Adrenal gland (tissue), 9 donors: ENCODE measurements at regions not wholly inside any gene's neighbourhood (a gene's known extent, or its start where the extent isn't known, plus 50 kb on each side); places are given as distances from the start of the nearest gene placed in this dataset.

Source experiments
- DNase-seq, 7 donors: peaks; one replicate each; pipeline ENCODE4 v3.0.0-alpha.2; 2019 to 2020
- H3K27ac ChIP-seq, 5 donors: fragments of 200-600 bp; sonication (generic) in 4 of 5; 1 replicate in 3 of 5; 2 replicates in 2 of 5; pipeline versions ENCODE4 v1.5.1 to v1.8.0; 2016 to 2020; ENCODE audit warnings: mild to moderate bottlenecking in 1 of 5
- H3K27me3 ChIP-seq: fragments of 200-600 bp; 2 replicates; pipeline ENCODE4 v1.8.0; 2021
- H3K36me3 ChIP-seq, 2 donors: fragments of 200-600 bp; replicated peaks in 1 of 2; 1 replicate in 1 of 2; 2 replicates in 1 of 2; pipeline versions ENCODE4 v1.5.1 to v1.8.0; 2018 to 2022
- H3K4me1 ChIP-seq, 2 donors: fragments of 200-600 bp; replicated peaks in 1 of 2; 1 replicate in 1 of 2; 2 replicates in 1 of 2; pipeline versions ENCODE4 v1.5.1 to v1.8.0; 2018 to 2021
- H3K4me3 ChIP-seq, 4 donors: fragments of 200-600 bp; sonication (generic) in 3 of 4; one replicate each; pipeline ENCODE4 v1.5.1; 2016 to 2018
- H3K9me3 ChIP-seq, 3 donors: fragments of 200-600 bp; sonication (generic) in 1 of 3; replicated peaks in 1 of 3; 1 replicate in 2 of 3; 2 replicates in 1 of 3; pipeline versions ENCODE4 v1.5.1 to v1.8.0; 2016 to 2021
- POLR2A ChIP-seq, 2 donors: fragments of 450-650 bp; IDR thresholded peaks; one replicate each; pipeline ENCODE4 v1.6.1; 2017; ENCODE audit warnings: antibody characterized with exemption in 2 of 2, mild to moderate bottlenecking in 2 of 2, moderate library complexity in 1 of 2
- WGBS, 4 donors: extraction: QIAGEN DNeasy Blood & Tissue Kit in 2 of 4; methylation state at CpG; one replicate each; pipeline versions ENCODE4 v1.1.5 to v1.1.7; 2013 to 2017; 5-methylcytosine and 5-hydroxymethylcytosine counted together
- intact Hi-C, 2 donors: fragments of 100-400 bp; cut with DNase I; formaldehyde crosslinking; loops; one replicate each; pipeline versions ENCODE4 v1.14.1 to v1.15.0; 2022 to 2023
- TF ChIP-seq, protein P1 (sequence below), 6 experiments: fragments of 450-650 bp in 4 of 6; fragments of 200-600 bp in 2 of 6; sonication (generic) in 1 of 6; IDR thresholded peaks; 1 replicate in 5 of 6; 2 replicates in 1 of 6; pipeline versions ENCODE4 v1.5.1 to v1.8.0; 2016 to 2021; ENCODE audit warnings: antibody characterized with exemption in 6 of 6, mild to moderate bottlenecking in 2 of 6, moderate library complexity in 1 of 6
- donor health status: healthy with polysubstance abuse.
- donor health status: Bipolar disorder and iron deficiency.
- donor health status: DM: yes; HTN: yes; CAD: no.
- donor health status: DM: no; HTN: no; CAD: no.
- donor health status: DM: no; HTN: no; CAD: no.

DNA sequence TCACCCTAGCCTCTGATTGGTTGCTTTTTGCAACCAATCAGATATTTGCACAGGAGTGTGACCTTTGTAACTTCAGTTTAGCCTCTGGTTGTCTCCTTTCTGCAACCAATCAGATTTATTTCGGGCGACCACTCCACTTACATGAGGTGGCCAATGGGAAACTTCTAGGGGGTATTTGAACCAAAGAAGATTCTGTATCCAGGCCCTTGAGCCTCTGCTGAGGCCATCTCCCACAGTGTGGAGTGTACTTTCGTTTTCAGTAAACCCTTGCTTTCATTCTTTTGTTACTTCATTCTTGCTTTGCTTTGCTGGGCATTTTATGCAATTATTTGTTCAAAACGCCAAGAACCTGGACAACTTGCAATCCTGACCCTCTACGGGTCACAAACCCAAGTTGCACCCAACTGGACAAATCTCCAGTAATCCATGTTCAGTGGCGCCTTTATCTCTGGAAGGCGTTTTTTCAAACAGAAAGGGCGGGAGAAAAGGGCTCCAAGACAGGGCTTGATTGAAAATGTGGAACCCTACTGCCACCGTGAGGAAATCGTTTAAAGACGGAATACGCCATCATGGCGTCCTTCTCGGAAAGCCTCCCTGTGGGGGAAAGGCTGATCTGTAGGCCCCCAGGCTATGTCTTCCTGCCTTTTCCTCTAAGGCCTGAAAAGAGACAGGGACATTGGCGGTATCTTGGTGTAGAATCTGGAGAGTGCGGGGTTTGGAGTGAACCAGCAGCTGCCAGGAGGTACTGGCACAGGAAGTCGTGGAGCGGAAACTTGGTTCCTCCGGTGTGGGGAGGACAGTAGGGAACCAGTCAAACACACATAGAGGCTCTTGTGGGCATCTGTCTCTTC is 184.6 kb downstream of the OR13H1 start:
- intact Hi-C loops = no loop called here
- no peaks in the 10 kb centered on the region for H3K36me3 ChIP-seq
- peak overlapping the region in 3 of 5 donors; percentile 84 to 93 (median 93) for H3K27ac ChIP-seq
- TF ChIP-seq, protein P1, sequence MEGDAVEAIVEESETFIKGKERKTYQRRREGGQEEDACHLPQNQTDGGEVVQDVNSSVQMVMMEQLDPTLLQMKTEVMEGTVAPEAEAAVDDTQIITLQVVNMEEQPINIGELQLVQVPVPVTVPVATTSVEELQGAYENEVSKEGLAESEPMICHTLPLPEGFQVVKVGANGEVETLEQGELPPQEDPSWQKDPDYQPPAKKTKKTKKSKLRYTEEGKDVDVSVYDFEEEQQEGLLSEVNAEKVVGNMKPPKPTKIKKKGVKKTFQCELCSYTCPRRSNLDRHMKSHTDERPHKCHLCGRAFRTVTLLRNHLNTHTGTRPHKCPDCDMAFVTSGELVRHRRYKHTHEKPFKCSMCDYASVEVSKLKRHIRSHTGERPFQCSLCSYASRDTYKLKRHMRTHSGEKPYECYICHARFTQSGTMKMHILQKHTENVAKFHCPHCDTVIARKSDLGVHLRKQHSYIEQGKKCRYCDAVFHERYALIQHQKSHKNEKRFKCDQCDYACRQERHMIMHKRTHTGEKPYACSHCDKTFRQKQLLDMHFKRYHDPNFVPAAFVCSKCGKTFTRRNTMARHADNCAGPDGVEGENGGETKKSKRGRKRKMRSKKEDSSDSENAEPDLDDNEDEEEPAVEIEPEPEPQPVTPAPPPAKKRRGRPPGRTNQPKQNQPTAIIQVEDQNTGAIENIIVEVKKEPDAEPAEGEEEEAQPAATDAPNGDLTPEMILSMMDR (IDR thresholded peaks at IDR 0.05) = peak in 4 of 6 experiments; percentile 21 to 77 (median 48)
- TF ChIP-seq POLR2A (IDR thresholded peaks at IDR 0.05) = no peak
- H3K4me3 ChIP-seq = peak overlapping the region in 2 of 4 donors; percentile 49 to 55
- H3K4me1 ChIP-seq = no peaks in the 10 kb centered on the region
- DNase-seq = peak in 5 of 7 donors; percentile 72 to 92 (median 88)
- no peaks in the 10 kb centered on the region for H3K27me3 ChIP-seq
- no peaks in the 10 kb centered on the region for H3K9me3 ChIP-seq
- WGBS, 4 donors = 42 to 91% (median 67%) methylated on average over 19 of the region's 19 CpGs

DNA sequence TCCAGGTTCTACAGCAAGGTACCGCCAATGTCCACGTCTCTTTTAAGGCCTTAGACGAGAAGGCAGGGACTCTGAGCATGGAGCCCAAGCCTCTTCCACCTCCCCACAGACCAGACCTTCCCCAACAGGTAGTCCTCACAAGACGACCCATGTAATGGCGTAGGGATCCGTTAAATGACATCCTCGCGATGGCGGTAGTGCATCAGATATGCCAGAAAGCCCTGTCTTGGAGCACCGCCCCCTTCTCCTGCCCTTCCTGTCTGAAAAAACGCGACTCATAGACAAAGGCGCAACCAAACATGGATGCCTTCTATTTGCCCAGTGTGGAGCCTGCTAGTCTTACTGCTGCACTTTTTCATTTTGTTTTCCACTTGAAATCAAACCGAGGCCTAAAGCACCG is 185.4 kb downstream of the OR13H1 start:
- H3K27ac ChIP-seq = peak overlapping the region in 3 of 5 donors; percentile 84 to 93 (median 93)
- no peaks in the 10 kb centered on the region for H3K9me3 ChIP-seq
- peak in 5 of 7 donors; percentile 88 to 93 (median 90) for DNase-seq
- H3K4me1 ChIP-seq = no peaks in the 10 kb centered on the region
- intact Hi-C loops = no loop called here
- H3K27me3 ChIP-seq = no peaks in the 10 kb centered on the region
- H3K36me3 ChIP-seq = no peaks in the 10 kb centered on the region
- WGBS, 4 donors = 44 to 89% (median 67%) methylated on average over 12 to 15 of the region's 15 CpGs
- peak overlapping the region in 2 of 4 donors; percentile 49 to 55 for H3K4me3 ChIP-seq
- TF ChIP-seq, protein P1 (IDR thresholded peaks at IDR 0.05) = peak in 2 of 6 experiments; percentile 6 to 57
- peak in 1 of 2 donors; percentile 12 for TF ChIP-seq POLR2A (IDR thresholded peaks at IDR 0.05)

DNA sequence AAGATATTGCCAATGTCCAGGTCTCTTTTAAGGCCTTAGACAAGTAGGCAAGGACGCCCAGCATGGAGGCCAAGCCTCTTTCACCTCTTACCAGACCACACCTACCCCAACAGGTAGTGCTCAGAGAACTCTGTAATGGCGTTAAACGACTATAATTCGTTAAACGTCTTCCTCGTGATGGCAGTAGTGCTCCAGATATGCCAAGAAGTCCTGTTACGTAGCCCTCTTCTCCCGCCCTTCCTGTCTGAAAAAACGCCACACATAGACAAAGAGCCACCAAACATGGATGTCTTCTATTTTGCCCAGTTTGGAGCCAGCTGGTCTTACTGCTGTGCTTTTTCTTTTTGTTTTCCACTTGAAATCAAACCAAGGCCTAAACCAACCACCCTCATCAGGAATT is 190.7 kb downstream of the OR13H1 start:
- DNase-seq = peak in 5 of 7 donors; percentile 56 to 93 (median 89)
- Histone ChIP-seq H3K9me3 (peaks cover 0 to 1% (median 0%) of the 10 kb centered on the region in 3 donors), H3K4me1 (no peaks in the 10 kb centered on the region), H3K36me3 (no peaks in the 10 kb centered on the region), H3K27me3 (no peaks in the 10 kb centered on the region), H3K4me3 (no peak overlapping the region), H3K27ac (no peak overlapping the region)
- intact Hi-C loops = no loop called here
- WGBS, 4 donors = 32 to 83% (median 59%) methylated on average over 8 to 9 of the region's 9 CpGs
- TF ChIP-seq, protein P1 (IDR thresholded peaks at IDR 0.05) = peak in 3 of 6 experiments; percentile 16 to 76 (median 44)
- no peak for TF ChIP-seq POLR2A (IDR thresholded peaks at IDR 0.05)

DNA sequence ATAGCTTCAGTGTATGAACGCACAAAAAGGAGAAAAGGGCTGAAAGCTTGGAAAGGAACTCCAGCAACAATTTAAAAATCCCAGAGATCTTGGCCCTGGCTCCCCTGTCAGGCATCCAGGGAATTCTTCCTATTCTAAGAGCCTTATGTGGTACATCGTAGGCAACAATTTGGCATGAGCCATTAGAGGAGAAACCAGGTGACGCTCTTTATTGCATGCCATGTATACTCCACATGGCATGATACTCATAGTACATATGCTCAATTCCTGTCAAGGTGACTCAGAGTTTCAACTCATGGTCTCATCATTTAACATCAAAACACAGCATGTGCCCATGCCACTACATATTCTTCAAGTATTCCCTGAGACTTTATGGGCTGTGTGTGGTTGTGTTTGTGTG is 191.3 kb downstream of the OR13H1 start:
- TF ChIP-seq, protein P1 (IDR thresholded peaks at IDR 0.05) = no peak
- TF ChIP-seq POLR2A (IDR thresholded peaks at IDR 0.05) = no peak
- H3K4me1 ChIP-seq = no peaks in the 10 kb centered on the region
- DNase-seq = no peak
- intact Hi-C loops = no loop called here
- no peaks in the 10 kb centered on the region for H3K36me3 ChIP-seq
- no peak overlapping the region for H3K27ac ChIP-seq
- no peaks in the 10 kb centered on the region for H3K27me3 ChIP-seq
- peaks cover 0 to 6% (median 0%) of the 10 kb centered on the region in 3 donors for H3K9me3 ChIP-seq
- WGBS, 4 donors = 30 to 85% (median 62%) methylated on average over 2 to 3 of the region's 3 CpGs
- H3K4me3 ChIP-seq = no peak overlapping the region
